ENCODE measurements at regions not wholly inside any gene's neighbourhood (a gene's known extent, or its start where the extent isn't known, plus 50 kb on each side); places are given as distances from the start of the nearest gene placed in this dataset.

GRCh38 chr10:108639010-108639409, 1284.3 kb downstream of the XPNPEP1 start:
- Histone ChIP-seq H3K27me3 (ENCODE audit: insufficient read depth, low read length) (no peaks in the 10 kb centered on the region), H3K36me3 (ENCODE audit: control insufficient read depth in 1 of 2, insufficient read depth in 2 of 2, low read length in 2 of 2) (no peaks in the 10 kb centered on the region), H3K9me3 (ENCODE audit: control insufficient read depth in 1 of 2, insufficient read depth in 1 of 2, low read depth in 1 of 2, low read length in 2 of 2) (peaks cover 25 to 41% of the 10 kb centered on the region in 2 experiments; a peak in 2 of 4 replicates), H3K79me2 (ENCODE audit: insufficient read depth, low read length) (no peaks in the 10 kb centered on the region), H3K4me2 (ENCODE audit: low read length) (no peak overlapping the region), H3K9ac (ENCODE audit: low read length) (no peak overlapping the region), H3K4me1 (ENCODE audit: control insufficient read depth in 1 of 2, insufficient read depth in 2 of 2, low read length in 2 of 2) (no peaks in the 10 kb centered on the region), H3K4me3 (replicated peaks in 1 of 2; ENCODE audit: low read depth in 1 of 2, low read length in 2 of 2) (no peak overlapping the region), H4K20me1 (ENCODE audit: insufficient read depth) (no peaks in the 10 kb centered on the region; the same call in 1 of the 2 replicates), H3K9me2 (ENCODE audit: insufficient read depth) (no peaks in the 10 kb centered on the region), H2AFZ (ENCODE audit: low read depth, low read length, poor library complexity, severe bottlenecking) (no peak overlapping the region), H3K27ac (ENCODE audit: low read depth, low read length) (no peak overlapping the region)
- RAD21 ChIA-PET (ENCODE audit: low non-redundant PET in 1 of 2, low total read pairs in 2 of 2, uncharacterized antibody in 2 of 2, unreplicated experiment in 2 of 2), result no interaction called here
- POLR2A ChIA-PET, result no interaction called here
- TF ChIP-seq ZBTB33 (IDR thresholded peaks at IDR 0.05; ENCODE audit: extremely low read depth, insufficient replicate concordance, low read length), result no peak
- no peak for TF ChIP-seq ZNF274 (IDR thresholded peaks at IDR 0.05; ENCODE audit: low read depth, low read length)
- DNase-seq (ENCODE audit: low read depth, low spot score) (no peak), ATAC-seq (no peak)
- intact Hi-C loops (cut with micrococcal nuclease), result no loop called here
- BruUV-seq (replicated peaks), result no TSS peak
- CTCF ChIA-PET, result no interaction called here

- no peak for DNase-seq (ENCODE audit: low read depth, low spot score)
- no peak overlapping the region for H3K4me2 ChIP-seq (ENCODE audit: low read length)
- CTCF ChIA-PET, result no interaction called here
- H3K36me3 ChIP-seq (ENCODE audit: control insufficient read depth in 1 of 2, insufficient read depth in 2 of 2, low read length in 2 of 2), result no peaks in the 10 kb centered on the region
- no peaks in the 10 kb centered on the region for H3K9me2 ChIP-seq (ENCODE audit: insufficient read depth)
- no peak overlapping the region for H3K4me3 ChIP-seq (replicated peaks in 1 of 2; ENCODE audit: low read depth in 1 of 2, low read length in 2 of 2)
- H2AFZ ChIP-seq (ENCODE audit: low read depth, low read length, poor library complexity, severe bottlenecking), result no peak overlapping the region
- H3K9ac ChIP-seq (ENCODE audit: low read length), result no peak overlapping the region
- H3K27me3 ChIP-seq (ENCODE audit: insufficient read depth, low read length), result no peaks in the 10 kb centered on the region
- H3K79me2 ChIP-seq (ENCODE audit: insufficient read depth, low read length), result no peaks in the 10 kb centered on the region
- no peak overlapping the region for H3K27ac ChIP-seq (ENCODE audit: low read depth, low read length)
- intact Hi-C loops (cut with micrococcal nuclease), result no loop called here
- RAD21 ChIA-PET (ENCODE audit: low non-redundant PET in 1 of 2, low total read pairs in 2 of 2, uncharacterized antibody in 2 of 2, unreplicated experiment in 2 of 2), result no interaction called here
- TF ChIP-seq EZH2phosphoT487 (IDR thresholded peaks at IDR 0.05; ENCODE audit: borderline replicate concordance), result no peak
- no TSS peak for BruUV-seq (replicated peaks)
- no peak for ATAC-seq
- H3K9me3 ChIP-seq (ENCODE audit: control insufficient read depth in 1 of 2, insufficient read depth in 1 of 2, low read depth in 1 of 2, low read length in 2 of 2), result peaks cover 28 to 36% of the 10 kb centered on the region in 2 experiments; a peak in 2 of 4 replicates
- H3K4me1 ChIP-seq (ENCODE audit: control insufficient read depth in 1 of 2, insufficient read depth in 2 of 2, low read length in 2 of 2), result no peaks in the 10 kb centered on the region
- POLR2A ChIA-PET, result no interaction called here
- no peaks in the 10 kb centered on the region for H4K20me1 ChIP-seq (ENCODE audit: insufficient read depth)
These were observed 1285.1 kb downstream of the XPNPEP1 start for GRCh38 chr10:108638225-108638624.

Measured in HCT116 (cell line).